Stomach smooth muscle (tissue), 2 donors: ENCODE measurements at regions not wholly inside any gene's neighbourhood (a gene's known extent, or its start where the extent isn't known, plus 50 kb on each side); places are given as distances from the start of the nearest gene placed in this dataset.

ENCODE experiments used
- H3K27ac ChIP-seq: one replicate; pipeline ENCODE4 v1.7.0; 2013; ENCODE audit warnings: mild to moderate bottlenecking, low read length, inconsistent platforms
- H3K27me3 ChIP-seq, 2 donors: one replicate each; pipeline ENCODE4 v1.7.0; 2013; ENCODE audit warnings: low read length in 2 of 2; ENCODE audit not compliant: insufficient read depth in 2 of 2, control insufficient read depth in 1 of 2
- H3K36me3 ChIP-seq, 2 donors: one replicate each; pipeline ENCODE4 v1.7.0; 2013; ENCODE audit warnings: low read length in 2 of 2; ENCODE audit not compliant: control insufficient read depth in 2 of 2, insufficient read depth in 2 of 2
- H3K4me1 ChIP-seq: one replicate; pipeline ENCODE4 v1.7.0; 2013; ENCODE audit warnings: low read length; ENCODE audit not compliant: control insufficient read depth, insufficient read depth
- H3K4me3 ChIP-seq, 2 donors: one replicate each; pipeline ENCODE4 v1.7.0; 2013; ENCODE audit warnings: low read length in 2 of 2
- H3K9ac ChIP-seq, 2 donors: one replicate each; pipeline ENCODE4 v1.7.0; 2013; ENCODE audit warnings: low read length in 2 of 2, mild to moderate bottlenecking in 1 of 2
- H3K9me3 ChIP-seq, 2 donors: one replicate each; pipeline ENCODE4 v1.7.0; 2013; ENCODE audit warnings: low read length in 2 of 2; ENCODE audit not compliant: control insufficient read depth in 2 of 2
- donor health status: healthy.
- donor health status: Pancreatic carcinoma.

- H3K36me3 ChIP-seq = no peaks in the 10 kb centered on the region
- H3K4me1 ChIP-seq = peaks cover 4% of the 10 kb centered on the region
- no peak overlapping the region for H3K27ac ChIP-seq
- no peak overlapping the region for H3K9ac ChIP-seq
- peak overlapping the region; percentile 29 to 40 for H3K4me3 ChIP-seq
- H3K27me3 ChIP-seq = no peaks in the 10 kb centered on the region
- no peaks in the 10 kb centered on the region for H3K9me3 ChIP-seq
These were observed 51.1 kb upstream of the EED start for GRCh38 chr11:86193297-86194095.

- H3K36me3 ChIP-seq = no peaks in the 10 kb centered on the region
- H3K27me3 ChIP-seq = no peaks in the 10 kb centered on the region
- H3K9me3 ChIP-seq = no peaks in the 10 kb centered on the region
- no peak overlapping the region for H3K27ac ChIP-seq
- H3K4me3 ChIP-seq = no peak overlapping the region
- no peak overlapping the region for H3K9ac ChIP-seq
- peaks cover 4% of the 10 kb centered on the region for H3K4me1 ChIP-seq
These were observed 51.9 kb upstream of the EED start for GRCh38 chr11:86192519-86193257.

GRCh38 chr11:86191874-86192273, 52.7 kb upstream of the EED start:
- Histone ChIP-seq H3K4me3 (no peak overlapping the region), H3K4me1 (peaks cover 2% of the 10 kb centered on the region), H3K27me3 (no peaks in the 10 kb centered on the region), H3K36me3 (no peaks in the 10 kb centered on the region), H3K27ac (no peak overlapping the region), H3K9ac (no peak overlapping the region), H3K9me3 (no peaks in the 10 kb centered on the region)

GRCh38 chr11:86187027-86187426, 57.5 kb upstream of the EED start:
- Histone ChIP-seq H3K27ac (no peak overlapping the region), H3K4me1 (no peaks in the 10 kb centered on the region), H3K9ac (no peak overlapping the region), H3K9me3 (no peaks in the 10 kb centered on the region), H3K27me3 (no peaks in the 10 kb centered on the region), H3K36me3 (no peaks in the 10 kb centered on the region), H3K4me3 (no peak overlapping the region)

- Histone ChIP-seq H3K4me3 (no peak overlapping the region), H3K27me3 (no peaks in the 10 kb centered on the region), H3K27ac (no peak overlapping the region), H3K9ac (no peak overlapping the region), H3K36me3 (no peaks in the 10 kb centered on the region), H3K4me1 (no peaks in the 10 kb centered on the region), H3K9me3 (no peaks in the 10 kb centered on the region)
These were observed 58.2 kb upstream of the EED start for GRCh38 chr11:86186386-86186785.

- no peak overlapping the region for H3K27ac ChIP-seq
- H3K4me3 ChIP-seq = no peak overlapping the region
- no peak overlapping the region for H3K9ac ChIP-seq
- no peaks in the 10 kb centered on the region for H3K36me3 ChIP-seq
- no peaks in the 10 kb centered on the region for H3K4me1 ChIP-seq
- H3K9me3 ChIP-seq = no peaks in the 10 kb centered on the region
- no peaks in the 10 kb centered on the region for H3K27me3 ChIP-seq
These were observed 59.2 kb upstream of the EED start for GRCh38 chr11:86185381-86185750.

- H3K4me3 ChIP-seq = no peak overlapping the region
- no peaks in the 10 kb centered on the region for H3K36me3 ChIP-seq
- H3K9me3 ChIP-seq = no peaks in the 10 kb centered on the region
- H3K27me3 ChIP-seq = no peaks in the 10 kb centered on the region
- H3K4me1 ChIP-seq = no peaks in the 10 kb centered on the region
- no peak overlapping the region for H3K27ac ChIP-seq
- H3K9ac ChIP-seq = no peak overlapping the region
These were observed 59.7 kb upstream of the EED start for GRCh38 chr11:86184728-86185380.

GRCh38 chr11:86183694-86184093, 60.9 kb upstream of the EED start:
- Histone ChIP-seq H3K9ac (no peak overlapping the region), H3K4me3 (no peak overlapping the region), H3K27me3 (no peaks in the 10 kb centered on the region), H3K27ac (no peak overlapping the region), H3K36me3 (no peaks in the 10 kb centered on the region), H3K9me3 (no peaks in the 10 kb centered on the region), H3K4me1 (peaks cover 3% of the 10 kb centered on the region)

- H3K36me3 ChIP-seq = no peaks in the 10 kb centered on the region
- H3K4me3 ChIP-seq = no peak overlapping the region
- H3K9me3 ChIP-seq = no peaks in the 10 kb centered on the region
- H3K27ac ChIP-seq = no peak overlapping the region
- H3K27me3 ChIP-seq = no peaks in the 10 kb centered on the region
- H3K4me1 ChIP-seq = peaks cover 3% of the 10 kb centered on the region
- no peak overlapping the region for H3K9ac ChIP-seq
These were observed 61.5 kb upstream of the EED start for GRCh38 chr11:86182976-86183584.

- Histone ChIP-seq H3K9ac (no peak overlapping the region), H3K27ac (no peak overlapping the region), H3K36me3 (no peaks in the 10 kb centered on the region), H3K27me3 (no peaks in the 10 kb centered on the region), H3K4me3 (no peak overlapping the region), H3K9me3 (no peaks in the 10 kb centered on the region), H3K4me1 (peaks cover 3% of the 10 kb centered on the region)
These were observed 63.2 kb upstream of the EED start for GRCh38 chr11:86181379-86181778.
